GM12874 (cell line): ENCODE measurements at regions not wholly inside any gene's neighbourhood (a gene's known extent, or its start where the extent isn't known, plus 50 kb on each side); places are given as distances from the start of the nearest gene placed in this dataset.

Experiments used
- CTCF ChIP-seq: IDR thresholded peaks from 2 replicates; pipeline ENCODE4 v1.5.1; 2011; ENCODE audit warnings: low read depth, mild to moderate bottlenecking, control low read depth, low read length, moderate library complexity; ENCODE audit not compliant: insufficient read depth

GRCh38 chr11:134939905-134940304 lies 527.9 kb upstream of the B3GAT1 start:
- TF ChIP-seq CTCF: no peak

- TF ChIP-seq CTCF: no peak
Observed at GRCh38 chr11:134939031-134939430, 527.0 kb upstream of the B3GAT1 start.

- no peak for TF ChIP-seq CTCF
Observed at GRCh38 chr11:134938212-134938611, 526.2 kb upstream of the B3GAT1 start.

- no peak for TF ChIP-seq CTCF
Observed at GRCh38 chr11:134932761-134933160, 520.7 kb upstream of the B3GAT1 start.

- TF ChIP-seq CTCF: no peak
Observed at GRCh38 chr11:134925432-134925831, 513.4 kb upstream of the B3GAT1 start.

GRCh38 chr11:134923441-134923840 lies 511.4 kb upstream of the B3GAT1 start:
- no peak for TF ChIP-seq CTCF

GRCh38 chr11:134921938-134922337 lies 509.9 kb upstream of the B3GAT1 start:
- TF ChIP-seq CTCF: no peak
